Fibroblast of lung (primary cell): ENCODE measurements at regions not wholly inside any gene's neighbourhood (a gene's known extent, or its start where the extent isn't known, plus 50 kb on each side); places are given as distances from the start of the nearest gene placed in this dataset.
"Not testable (repeated sequence)": the region's sequence is repeated elsewhere in the genome, so short reads cannot be mapped to it uniquely, and the experiment has no call there.

Experiments
- DNase-seq, 2 donors: peaks; one replicate each; pipeline versions ENCODE4 v3.0.0 to v3.0.0-alpha.2; 2010; ENCODE audit warnings: low read depth in 2 of 2
- H2AFZ ChIP-seq: 2 replicates; pipeline ENCODE4 v1.5.1; 2012; ENCODE audit warnings: low read length, control low read depth, inconsistent platforms
- H3K27ac ChIP-seq: 2 replicates; pipeline ENCODE4 v1.5.1; 2011; ENCODE audit warnings: low read length, control low read depth; ENCODE audit not compliant: insufficient read depth
- H3K27me3 ChIP-seq: 2 replicates; pipeline ENCODE4 v1.5.1; 2011; ENCODE audit warnings: mild to moderate bottlenecking, low read length; ENCODE audit not compliant: control insufficient read depth, insufficient read depth
- H3K36me3 ChIP-seq: 2 replicates; pipeline ENCODE4 v1.5.1; 2011; ENCODE audit warnings: low read length; ENCODE audit not compliant: control insufficient read depth, insufficient read depth
- H3K4me1 ChIP-seq: 2 replicates; pipeline ENCODE4 v1.5.1; 2011; ENCODE audit warnings: low read length; ENCODE audit not compliant: control insufficient read depth, insufficient read depth; ENCODE audit errors: extremely low read depth
- H3K4me2 ChIP-seq: 2 replicates; pipeline ENCODE4 v1.5.1; 2011; ENCODE audit warnings: low read length, control low read depth; ENCODE audit not compliant: insufficient read depth; ENCODE audit errors: extremely low read depth
- H3K4me3 ChIP-seq, 4 experiments: fragments of 200-600 bp in 1 of 4; sonication (generic) in 1 of 4; replicated peaks in 1 of 4; 2 replicates each; pipeline ENCODE4 v1.5.1; 2011 to 2016; ENCODE audit warnings: low read length in 4 of 4, low read depth in 3 of 4, mild to moderate bottlenecking in 3 of 4, control low read depth in 2 of 4, inconsistent platforms in 1 of 4, mixed read lengths in 1 of 4; ENCODE audit not compliant: insufficient read depth in 1 of 4; ENCODE audit errors: control extremely low read depth in 1 of 4
- H3K79me2 ChIP-seq: 2 replicates; pipeline ENCODE4 v1.5.1; 2012; ENCODE audit warnings: mild to moderate bottlenecking, low read length, inconsistent platforms; ENCODE audit not compliant: control insufficient read depth, insufficient read depth
- H3K9ac ChIP-seq: 2 replicates; pipeline ENCODE4 v1.5.1; 2011; ENCODE audit warnings: mild to moderate bottlenecking, low read length, control low read depth; ENCODE audit not compliant: insufficient read depth
- H3K9me3 ChIP-seq: 2 replicates; pipeline ENCODE4 v1.5.1; 2012; ENCODE audit warnings: low read depth, low read length; ENCODE audit not compliant: control insufficient read depth, insufficient read depth
- H4K20me1 ChIP-seq: 2 replicates; pipeline ENCODE4 v1.5.1; 2011; ENCODE audit warnings: low read length; ENCODE audit not compliant: control insufficient read depth, insufficient read depth; ENCODE audit errors: extremely low read depth
- CTCF ChIP-seq, 2 donors: IDR thresholded peaks in 1 of 2; conservative IDR thresholded peaks in 1 of 2; 1 replicate in 1 of 2; 2 replicates in 1 of 2; pipeline ENCODE4 v1.5.1; 2011 to 2012; ENCODE audit warnings: low read length in 2 of 2, control low read depth in 1 of 2, inconsistent platforms in 1 of 2, low read depth in 1 of 2, mild to moderate bottlenecking in 1 of 2
- EZH2 ChIP-seq: IDR thresholded peaks from 2 replicates; pipeline ENCODE4 v1.5.1; 2012; ENCODE audit warnings: low read length, control low read depth, mild to moderate bottlenecking; ENCODE audit errors: missing control alignments

- Histone ChIP-seq H3K27me3 (no peaks in the 10 kb centered on the region), H3K36me3 (no peaks in the 10 kb centered on the region), H3K9ac (no peak overlapping the region), H3K27ac (no peak overlapping the region), H3K9me3 (no peaks in the 10 kb centered on the region), H3K79me2 (no peaks in the 10 kb centered on the region), H3K4me2 (no peak overlapping the region), H3K4me1 (no peaks in the 10 kb centered on the region), H3K4me3 (no peak overlapping the region), H4K20me1 (no peaks in the 10 kb centered on the region), H2AFZ (no peak overlapping the region)
- TF ChIP-seq EZH2 (no peak), CTCF (conservative IDR thresholded peaks at IDR 0.05 in 1 of 2, IDR thresholded peaks at IDR 0.05 in 1 of 2; ENCODE audit: low read depth in 1 of 2, low read length in 2 of 2) (no peak)
- DNase-seq = no peak
These were observed 254.0 kb upstream of the GJE1 start for GRCh38 chr6:141878686-141879085.

GRCh38 chr6:141877275-141877983, 255.3 kb upstream of the GJE1 start:
- Histone ChIP-seq H3K4me3 (no peak overlapping the region), H2AFZ (no peak overlapping the region), H3K9me3 (no peaks in the 10 kb centered on the region), H4K20me1 (no peaks in the 10 kb centered on the region), H3K27me3 (no peaks in the 10 kb centered on the region), H3K4me1 (no peaks in the 10 kb centered on the region), H3K27ac (no peak overlapping the region), H3K4me2 (no peak overlapping the region), H3K9ac (no peak overlapping the region), H3K36me3 (no peaks in the 10 kb centered on the region), H3K79me2 (no peaks in the 10 kb centered on the region)
- no peak for TF ChIP-seq EZH2
- peak in 1 of 2 donors; percentile 22 for DNase-seq

GRCh38 chr6:141874930-141875602, 257.7 kb upstream of the GJE1 start:
- no peaks in the 10 kb centered on the region for H3K79me2 ChIP-seq
- no peaks in the 10 kb centered on the region for H3K36me3 ChIP-seq
- H3K4me2 ChIP-seq = no peak overlapping the region
- H3K9me3 ChIP-seq = no peaks in the 10 kb centered on the region
- no peak overlapping the region for H3K9ac ChIP-seq
- DNase-seq = peak in 1 of 2 donors; percentile 70
- no peaks in the 10 kb centered on the region for H3K4me1 ChIP-seq
- H3K27ac ChIP-seq = no peak overlapping the region
- H3K4me3 ChIP-seq = no peak overlapping the region
- H3K27me3 ChIP-seq = no peaks in the 10 kb centered on the region
- H4K20me1 ChIP-seq = no peaks in the 10 kb centered on the region
- TF ChIP-seq CTCF (conservative IDR thresholded peaks at IDR 0.05 in 1 of 2, IDR thresholded peaks at IDR 0.05 in 1 of 2; ENCODE audit: low read depth in 1 of 2, low read length in 2 of 2) = no peak
- no peak for TF ChIP-seq EZH2
- H2AFZ ChIP-seq = no peak overlapping the region

GRCh38 chr6:141869509-141869908, 263.2 kb upstream of the GJE1 start:
- not testable (repeated sequence) for H4K20me1 ChIP-seq, H3K4me3 ChIP-seq, H3K9ac ChIP-seq, H2AFZ ChIP-seq, DNase-seq, H3K9me3 ChIP-seq, H3K27me3 ChIP-seq, H3K36me3 ChIP-seq, H3K79me2 ChIP-seq, H3K4me1 ChIP-seq, H3K27ac ChIP-seq, H3K4me2 ChIP-seq
